H9 (cell line): ENCODE measurements at regions not wholly inside any gene's neighbourhood (a gene's known extent, or its start where the extent isn't known, plus 50 kb on each side); places are given as distances from the start of the nearest gene placed in this dataset.
A peak's percentile ranks its signal among the peaks of the same experiment; 100 is the strongest.

ENCODE experiments used
- DNase-seq: peaks from one replicate; pipeline ENCODE4 v3.0.0-alpha.2; 2017
- H2AFZ ChIP-seq: one replicate; pipeline ENCODE4 v1.6.1; 2013; ENCODE audit warnings: mild to moderate bottlenecking, low read length, control low read depth, moderate library complexity
- H2AK5ac ChIP-seq: 2 replicates; pipeline ENCODE4 v1.6.1; 2013; ENCODE audit warnings: low read length, control low read depth, mixed read lengths; ENCODE audit not compliant: insufficient read length
- H2BK120ac ChIP-seq: one replicate; pipeline ENCODE4 v1.6.1; 2013; ENCODE audit warnings: low read depth, mild to moderate bottlenecking, low read length, control low read depth, inconsistent platforms; ENCODE audit not compliant: poor library complexity, severe bottlenecking
- H2BK12ac ChIP-seq: 2 replicates; pipeline ENCODE4 v1.6.1; 2013; ENCODE audit warnings: low read length, control low read depth, mixed read lengths, low read depth; ENCODE audit not compliant: insufficient read length
- H2BK15ac ChIP-seq: 2 replicates; pipeline ENCODE4 v1.6.1; 2013; ENCODE audit warnings: low read depth, low read length, control low read depth
- H2BK20ac ChIP-seq: one replicate; pipeline ENCODE4 v1.6.1; 2013; ENCODE audit warnings: low read depth, mild to moderate bottlenecking, low read length, control low read depth, inconsistent platforms; ENCODE audit not compliant: poor library complexity, severe bottlenecking
- H2BK5ac ChIP-seq: 2 replicates; pipeline ENCODE4 v1.6.1; 2013; ENCODE audit warnings: low read length, control low read depth, mixed read lengths; ENCODE audit not compliant: insufficient read length
- H3K14ac ChIP-seq: 2 replicates; pipeline ENCODE4 v1.6.1; 2013; ENCODE audit warnings: low read length, control low read depth; ENCODE audit not compliant: insufficient read depth
- H3K18ac ChIP-seq: 2 replicates; pipeline ENCODE4 v1.6.1; 2013; ENCODE audit warnings: low read depth, mild to moderate bottlenecking, mixed read lengths, low read length, control low read depth; ENCODE audit not compliant: insufficient read length
- H3K23ac ChIP-seq: 2 replicates; pipeline ENCODE4 v1.6.1; 2013; ENCODE audit warnings: low read length, control low read depth, mixed read lengths, low read depth; ENCODE audit not compliant: insufficient read length
- H3K23me2 ChIP-seq: 2 replicates; pipeline ENCODE4 v1.6.1; 2013; ENCODE audit warnings: low read depth, mild to moderate bottlenecking, mixed read lengths, low read length, control low read depth; ENCODE audit not compliant: insufficient read length, poor library complexity, severe bottlenecking
- H3K27ac ChIP-seq: 2 replicates; pipeline ENCODE4 v1.5.1; 2013; ENCODE audit warnings: low read length, control low read depth, mixed read lengths, low read depth; ENCODE audit not compliant: insufficient read length
- H3K27me3 ChIP-seq: 2 replicates; pipeline ENCODE4 v1.6.1; 2013; ENCODE audit warnings: low read length, control low read depth, inconsistent platforms; ENCODE audit not compliant: insufficient read depth
- H3K4ac ChIP-seq: 2 replicates; pipeline ENCODE4 v1.6.1; 2013; ENCODE audit warnings: low read depth, mild to moderate bottlenecking, control low read depth, inconsistent platforms, low read length, moderate library complexity
- H3K4me1 ChIP-seq: 2 replicates; pipeline ENCODE4 v1.6.1; 2013; ENCODE audit warnings: low read length, control low read depth, inconsistent platforms; ENCODE audit not compliant: insufficient read depth
- H3K4me2 ChIP-seq: 2 replicates; pipeline ENCODE4 v1.6.1; 2013; ENCODE audit warnings: low read length, control low read depth, mixed read lengths; ENCODE audit not compliant: insufficient read length, insufficient read depth
- H3K56ac ChIP-seq: 2 replicates; pipeline ENCODE4 v1.6.1; 2013; ENCODE audit warnings: low read depth, mild to moderate bottlenecking, mixed read lengths, low read length, control low read depth; ENCODE audit not compliant: insufficient read length
- H3K79me1 ChIP-seq: 2 replicates; pipeline ENCODE4 v1.6.1; 2013; ENCODE audit warnings: low read depth, mild to moderate bottlenecking, moderate library complexity, low read length, control low read depth, inconsistent platforms; ENCODE audit not compliant: insufficient read depth, poor library complexity, severe bottlenecking
- H3K79me2 ChIP-seq: 2 replicates; pipeline ENCODE4 v1.6.1; 2013; ENCODE audit warnings: low read length, control low read depth, inconsistent platforms; ENCODE audit not compliant: insufficient read depth
- H3K9ac ChIP-seq: 2 replicates; pipeline ENCODE4 v1.6.1; 2013; ENCODE audit warnings: low read length, control low read depth, mixed read lengths; ENCODE audit not compliant: insufficient read length; ENCODE audit errors: extremely low read depth
- H3K9me3 ChIP-seq: one replicate; pipeline ENCODE4 v1.6.1; 2013; ENCODE audit warnings: low read depth, low read length, inconsistent platforms; ENCODE audit not compliant: control insufficient read depth
- H3T11ph ChIP-seq: one replicate; pipeline ENCODE4 v1.6.1; 2013; ENCODE audit warnings: mild to moderate bottlenecking, low read length, control low read depth, inconsistent platforms
- H4K20me1 ChIP-seq: one replicate; pipeline ENCODE4 v1.6.1; 2013; ENCODE audit not compliant: control insufficient read depth, insufficient read length, insufficient read depth
- H4K5ac ChIP-seq: 2 replicates; pipeline ENCODE4 v1.6.1; 2013; ENCODE audit warnings: low read depth, mild to moderate bottlenecking, mixed read lengths, low read length, control low read depth; ENCODE audit not compliant: insufficient read length
- H4K8ac ChIP-seq: replicated peaks from 2 replicates; pipeline ENCODE4 v1.6.1; 2013; ENCODE audit warnings: low read length, control low read depth, mixed read lengths, low read depth; ENCODE audit not compliant: insufficient read length
- H4K91ac ChIP-seq: 2 replicates; pipeline ENCODE4 v1.6.1; 2013; ENCODE audit warnings: low read depth, mild to moderate bottlenecking, moderate library complexity, mixed read lengths, low read length, control low read depth; ENCODE audit not compliant: insufficient read length
- H3K27ac Mint-ChIP-seq, 3 experiments: 2 replicates in 2 of 3; 3 replicates in 1 of 3; pipeline ENCODE4 v1.8.0; 2020 to 2021; ENCODE audit warnings: mixed read lengths in 3 of 3, mild to moderate bottlenecking in 1 of 3, moderate library complexity in 1 of 3
- H3K27me3 Mint-ChIP-seq: 2 replicates; pipeline ENCODE4 v1.8.0; 2021; ENCODE audit warnings: low read depth, mild to moderate bottlenecking, moderate library complexity, mixed read lengths
- H3K36me3 Mint-ChIP-seq, 3 experiments: 2 replicates in 2 of 3; 3 replicates in 1 of 3; pipeline ENCODE4 v1.8.0; 2020 to 2021; ENCODE audit warnings: low read depth in 3 of 3, mixed read lengths in 3 of 3; ENCODE audit not compliant: insufficient read depth in 1 of 3
- H3K4me1 Mint-ChIP-seq, 2 experiments: 2 replicates each; pipeline ENCODE4 v1.8.0; 2020; ENCODE audit warnings: mixed read lengths in 2 of 2
- H3K4me3 Mint-ChIP-seq, 2 experiments: 2 replicates in 1 of 2; 3 replicates in 1 of 2; pipeline ENCODE4 v1.8.0; 2020 to 2021; ENCODE audit warnings: mild to moderate bottlenecking in 2 of 2, mixed read lengths in 2 of 2, moderate library complexity in 1 of 2
- H3K9me3 Mint-ChIP-seq, 2 experiments: 2 replicates in 1 of 2; 3 replicates in 1 of 2; pipeline ENCODE4 v1.8.0; 2020; ENCODE audit warnings: mild to moderate bottlenecking in 2 of 2, mixed read lengths in 2 of 2, moderate library complexity in 1 of 2
- WGBS: extraction: QIAGEN DNeasy Blood & Tissue Kit; methylation state at CpG from one replicate; pipeline ENCODE4 v1.1.7; 2013; ENCODE audit warnings: missing lambda C conversion rate, low lambda C conversion rate, mixed read lengths; ENCODE audit not compliant: insufficient read length; ENCODE audit errors: extremely low coverage; 5-methylcytosine and 5-hydroxymethylcytosine counted together
- TF ChIP-seq, protein P1 (sequence below): fragments of 200-600 bp; sonication (generic); conservative IDR thresholded peaks from 3 replicates; pipeline ENCODE4 v1.8.0; 2021; ENCODE audit warnings: antibody characterized with exemption, mild to moderate bottlenecking

DNA sequence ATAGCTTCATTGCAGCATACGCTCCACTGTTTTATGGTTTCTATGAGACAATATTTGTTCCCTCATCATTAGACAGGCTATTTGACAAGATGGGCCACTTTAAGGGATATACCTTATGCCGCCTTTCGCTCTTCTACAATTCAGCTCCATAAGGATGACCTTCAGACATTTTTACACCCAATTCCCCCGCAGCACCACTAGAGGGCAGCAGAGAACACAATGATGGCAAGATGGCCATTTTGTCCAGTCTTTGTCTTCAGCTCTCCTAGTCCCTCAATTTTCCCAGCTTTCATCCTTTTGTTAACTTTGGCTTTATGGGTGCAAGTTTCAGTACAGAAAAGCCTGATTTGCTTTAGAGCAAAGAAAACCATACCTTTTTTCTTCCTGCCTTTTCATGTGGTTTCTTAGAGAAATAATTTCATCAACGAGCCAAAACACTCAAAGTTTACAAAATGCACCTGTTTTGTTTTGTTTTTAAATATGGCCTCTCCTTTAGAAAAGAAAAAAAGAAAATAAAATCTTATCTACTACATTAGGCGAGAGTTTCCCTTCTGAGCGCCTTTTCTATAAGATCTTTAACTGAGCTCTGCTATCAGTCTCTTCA is 355.3 kb downstream of the TOX3 start:
- Histone ChIP-seq H2AK5ac (no peak overlapping the region), H3K18ac (no peak overlapping the region), H3K4ac (no peak overlapping the region), H4K5ac (no peak overlapping the region), H2BK15ac (no peak overlapping the region), H2BK20ac (no peak overlapping the region), H3K56ac (no peak overlapping the region), H3K9me3 (no peaks in the 10 kb centered on the region), H2BK5ac (no peak overlapping the region), H3K23me2 (no peaks in the 10 kb centered on the region), H4K8ac (no peak overlapping the region), H3T11ph (no peak overlapping the region), H2AFZ (no peak overlapping the region), H2BK12ac (no peak overlapping the region), H3K9ac (no peak overlapping the region), H3K79me2 (no peaks in the 10 kb centered on the region), H3K23ac (no peak overlapping the region), H3K27me3 (no peaks in the 10 kb centered on the region), H3K79me1 (no peaks in the 10 kb centered on the region), H3K4me1 (no peaks in the 10 kb centered on the region), H2BK120ac (no peak overlapping the region), H4K91ac (no peak overlapping the region), H3K4me2 (no peak overlapping the region), H3K14ac (no peak overlapping the region), H4K20me1 (no peaks in the 10 kb centered on the region), H3K27ac (no peak overlapping the region)
- Mint-ChIP-seq H3K4me1 (peaks cover 10 to 11% of the 10 kb centered on the region in 2 experiments; a peak in 3 of 4 replicates), H3K27me3 (no peaks in the 10 kb centered on the region), H3K36me3 (peaks cover 0 to 23% (median 13%) of the 10 kb centered on the region in 3 experiments; a peak in 5 of 7 replicates), H3K9me3 (peaks cover 6 to 11% of the 10 kb centered on the region in 2 experiments; a peak in 2 of 5 replicates), H3K27ac (peak overlapping the region in 1 of 3 experiments; percentile 76; a peak in 1 of 7 replicates), H3K4me3 (no peak overlapping the region)
- TF ChIP-seq, protein P1, sequence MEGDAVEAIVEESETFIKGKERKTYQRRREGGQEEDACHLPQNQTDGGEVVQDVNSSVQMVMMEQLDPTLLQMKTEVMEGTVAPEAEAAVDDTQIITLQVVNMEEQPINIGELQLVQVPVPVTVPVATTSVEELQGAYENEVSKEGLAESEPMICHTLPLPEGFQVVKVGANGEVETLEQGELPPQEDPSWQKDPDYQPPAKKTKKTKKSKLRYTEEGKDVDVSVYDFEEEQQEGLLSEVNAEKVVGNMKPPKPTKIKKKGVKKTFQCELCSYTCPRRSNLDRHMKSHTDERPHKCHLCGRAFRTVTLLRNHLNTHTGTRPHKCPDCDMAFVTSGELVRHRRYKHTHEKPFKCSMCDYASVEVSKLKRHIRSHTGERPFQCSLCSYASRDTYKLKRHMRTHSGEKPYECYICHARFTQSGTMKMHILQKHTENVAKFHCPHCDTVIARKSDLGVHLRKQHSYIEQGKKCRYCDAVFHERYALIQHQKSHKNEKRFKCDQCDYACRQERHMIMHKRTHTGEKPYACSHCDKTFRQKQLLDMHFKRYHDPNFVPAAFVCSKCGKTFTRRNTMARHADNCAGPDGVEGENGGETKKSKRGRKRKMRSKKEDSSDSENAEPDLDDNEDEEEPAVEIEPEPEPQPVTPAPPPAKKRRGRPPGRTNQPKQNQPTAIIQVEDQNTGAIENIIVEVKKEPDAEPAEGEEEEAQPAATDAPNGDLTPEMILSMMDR, result peak; percentile 95
- DNase-seq, result peak; percentile 71
- WGBS, result no CpG with 5 or more reads among the region's 7 CpGs
